DMS 273 treated with DMSO at 0.1 percent for 48 hours (cell line): ENCODE measurements at regions not wholly inside any gene's neighbourhood (a gene's known extent, or its start where the extent isn't known, plus 50 kb on each side); places are given as distances from the start of the nearest gene placed in this dataset.
"Not testable (repeated sequence)": the region's sequence is repeated elsewhere in the genome, so short reads cannot be mapped to it uniquely, and the experiment has no call there.

Source experiments
- DNase-seq: peaks from one replicate; lab custom pipeline; 2025; lab: John Stamatoyannopoulos, UW

GRCh38 chr3:34056951-34057390 is 258.5 kb downstream of the PDCD6IP start:
- DNase-seq = no peak

GRCh38 chr3:34060995-34061394 is 262.6 kb downstream of the PDCD6IP start:
- not testable (repeated sequence) for DNase-seq

GRCh38 chr3:34065901-34066300 is 267.5 kb downstream of the PDCD6IP start:
- no peak for DNase-seq

GRCh38 chr3:34066328-34066727 is 267.9 kb downstream of the PDCD6IP start:
- no peak for DNase-seq

GRCh38 chr3:34066999-34067398 is 268.6 kb downstream of the PDCD6IP start:
- no peak for DNase-seq

- no peak for DNase-seq
Observed at GRCh38 chr3:34067536-34068051, 269.2 kb downstream of the PDCD6IP start.

GRCh38 chr3:34068505-34068904 is 270.1 kb downstream of the PDCD6IP start:
- no peak for DNase-seq

- DNase-seq = no peak
Observed at GRCh38 chr3:34070831-34071585, 272.6 kb downstream of the PDCD6IP start.

- no peak for DNase-seq
Observed at GRCh38 chr3:34072297-34072696, 273.9 kb downstream of the PDCD6IP start.

- no peak for DNase-seq
Observed at GRCh38 chr3:34073111-34073510, 274.7 kb downstream of the PDCD6IP start.

GRCh38 chr3:34073961-34074360 is 275.5 kb downstream of the PDCD6IP start:
- DNase-seq = no peak

- no peak for DNase-seq
Observed at GRCh38 chr3:34075975-34076374, 277.5 kb downstream of the PDCD6IP start.

- no peak for DNase-seq
Observed at GRCh38 chr3:34077417-34078195, 279.2 kb downstream of the PDCD6IP start.

- no peak for DNase-seq
Observed at GRCh38 chr3:34078418-34078817, 280.0 kb downstream of the PDCD6IP start.

- DNase-seq = not testable (repeated sequence)
Observed at GRCh38 chr3:34079849-34080248, 281.4 kb downstream of the PDCD6IP start.

GRCh38 chr3:34090379-34090778 is 291.9 kb downstream of the PDCD6IP start:
- not testable (repeated sequence) for DNase-seq

GRCh38 chr3:34090876-34091275 is 292.4 kb downstream of the PDCD6IP start:
- no peak for DNase-seq

GRCh38 chr3:34094280-34094679 is 295.9 kb downstream of the PDCD6IP start:
- not testable (repeated sequence) for DNase-seq

GRCh38 chr3:34102288-34102687 is 303.9 kb downstream of the PDCD6IP start:
- DNase-seq = no peak

- no peak for DNase-seq
Observed at GRCh38 chr3:34106379-34106778, 307.9 kb downstream of the PDCD6IP start.

- DNase-seq = no peak
Observed at GRCh38 chr3:34106879-34107278, 308.4 kb downstream of the PDCD6IP start.

- no peak for DNase-seq
Observed at GRCh38 chr3:34107669-34108068, 309.2 kb downstream of the PDCD6IP start.

- peak; percentile 59 for DNase-seq
Observed at GRCh38 chr3:34109021-34109420, 310.6 kb downstream of the PDCD6IP start.
